Liver (tissue), 8 donors: ENCODE measurements at regions not wholly inside any gene's neighbourhood (a gene's known extent, or its start where the extent isn't known, plus 50 kb on each side); places are given as distances from the start of the nearest gene placed in this dataset.

ENCODE experiments used
- DNase-seq: peaks from one replicate; pipeline ENCODE4 v3.0.0-alpha.2; 2017; ENCODE audit warnings: low spot score
- H3K27ac ChIP-seq, 2 donors: one replicate each; pipeline ENCODE4 v1.7.0; 2013; ENCODE audit warnings: inconsistent platforms in 2 of 2, low read length in 2 of 2, control low read depth in 1 of 2, low read depth in 1 of 2, mild to moderate bottlenecking in 1 of 2
- H3K27me3 ChIP-seq, 4 donors: one replicate each; pipeline versions ENCODE4 v1.6.1 to v1.7.0; 2013; ENCODE audit warnings: low read length in 3 of 4, inconsistent platforms in 1 of 4, mild to moderate bottlenecking in 1 of 4, moderate library complexity in 1 of 4; ENCODE audit not compliant: control insufficient read depth in 4 of 4, insufficient read depth in 4 of 4
- H3K36me3 ChIP-seq, 4 donors: one replicate each; pipeline versions ENCODE4 v1.6.1 to v1.7.0; 2013; ENCODE audit warnings: low read length in 3 of 4, mild to moderate bottlenecking in 3 of 4, low read depth in 1 of 4, moderate library complexity in 1 of 4; ENCODE audit not compliant: control insufficient read depth in 4 of 4, insufficient read depth in 3 of 4
- H3K4me1 ChIP-seq, 4 donors: one replicate each; pipeline versions ENCODE4 v1.6.1 to v1.7.0; 2013; ENCODE audit warnings: low read length in 3 of 4, mild to moderate bottlenecking in 3 of 4, moderate library complexity in 1 of 4; ENCODE audit not compliant: control insufficient read depth in 4 of 4, insufficient read depth in 4 of 4
- H3K4me3 ChIP-seq, 3 donors: one replicate each; pipeline versions ENCODE4 v1.6.1 to v1.7.0; 2013; ENCODE audit warnings: low read length in 3 of 3, control low read depth in 1 of 3, low read depth in 1 of 3, mild to moderate bottlenecking in 1 of 3
- H3K9ac ChIP-seq, 2 donors: one replicate each; pipeline ENCODE4 v1.7.0; 2013; ENCODE audit warnings: low read length in 2 of 2, mild to moderate bottlenecking in 2 of 2, moderate library complexity in 2 of 2, control low read depth in 1 of 2, low read depth in 1 of 2
- H3K9me3 ChIP-seq, 4 donors: one replicate each; pipeline versions ENCODE4 v1.6.1 to v1.7.0; 2013; ENCODE audit warnings: low read length in 3 of 4; ENCODE audit not compliant: control insufficient read depth in 4 of 4
- FOXA1 ChIP-seq: IDR thresholded peaks from 2 replicates; pipeline ENCODE4 v1.6.1; 2016; ENCODE audit warnings: antibody characterized with exemption
- FOXA2 ChIP-seq: IDR thresholded peaks from 2 replicates; pipeline ENCODE4 v1.6.1; 2016; ENCODE audit warnings: antibody characterized with exemption
- GABPA ChIP-seq, 2 donors: IDR thresholded peaks in 1 of 2; conservative IDR thresholded peaks in 1 of 2; 2 replicates each; pipeline ENCODE4 v1.6.1; 2016; ENCODE audit warnings: antibody characterized with exemption in 2 of 2, mild to moderate bottlenecking in 1 of 2, moderate library complexity in 1 of 2
- HNF4A ChIP-seq, 2 donors: conservative IDR thresholded peaks; 2 replicates each; pipeline ENCODE4 v1.6.1; 2016; ENCODE audit warnings: antibody characterized with exemption in 2 of 2, mild to moderate bottlenecking in 2 of 2
- HNF4G ChIP-seq: IDR thresholded peaks from 2 replicates; pipeline ENCODE4 v1.6.1; 2016; ENCODE audit warnings: antibody characterized with exemption
- NR2F2 ChIP-seq: IDR thresholded peaks from 2 replicates; pipeline ENCODE4 v1.6.1; 2016; ENCODE audit warnings: antibody characterized with exemption
- RAD21 ChIP-seq, 2 donors: IDR thresholded peaks; 2 replicates each; pipeline ENCODE4 v1.6.1; 2016; ENCODE audit warnings: antibody characterized with exemption in 2 of 2, mild to moderate bottlenecking in 2 of 2
- RXRA ChIP-seq, 2 donors: IDR thresholded peaks; 2 replicates each; pipeline ENCODE4 v1.6.1; 2017 to 2018; ENCODE audit warnings: antibody characterized with exemption in 2 of 2, mild to moderate bottlenecking in 1 of 2
- SP1 ChIP-seq: IDR thresholded peaks from 2 replicates; pipeline ENCODE4 v1.6.1; 2018; ENCODE audit warnings: antibody characterized with exemption, mild to moderate bottlenecking
- TAF1 ChIP-seq: conservative IDR thresholded peaks from 2 replicates; pipeline ENCODE4 v1.6.1; 2016; ENCODE audit warnings: antibody characterized with exemption, mild to moderate bottlenecking
- YY1 ChIP-seq: IDR thresholded peaks from 2 replicates; pipeline ENCODE4 v1.6.1; 2016; ENCODE audit warnings: antibody characterized with exemption, mild to moderate bottlenecking
- ZBTB33 ChIP-seq: IDR thresholded peaks from 2 replicates; pipeline ENCODE4 v1.6.1; 2016; ENCODE audit warnings: antibody characterized with exemption
- WGBS: extraction: QIAGEN DNeasy Blood & Tissue Kit; methylation state at CpG from one replicate; pipeline ENCODE4 v1.1.7; 2013; 5-methylcytosine and 5-hydroxymethylcytosine counted together
- TF ChIP-seq, protein P1 (sequence below): fragments of 150-350 bp; IDR thresholded peaks from 2 replicates; pipeline ENCODE4 v1.5.1; 2017; ENCODE audit warnings: improper control_type of control experiment, low read depth, low read length; ENCODE audit not compliant: missing input control
- TF ChIP-seq, protein P2 (sequence below): IDR thresholded peaks from 2 replicates; pipeline ENCODE4 v1.6.1; 2016; ENCODE audit warnings: antibody characterized with exemption
- TF ChIP-seq, protein P3 (sequence below): IDR thresholded peaks from 2 replicates; pipeline ENCODE4 v1.6.1; 2016; ENCODE audit warnings: antibody characterized with exemption, mild to moderate bottlenecking
- donor health status: healthy.
- donor health status: healthy.
- donor health status: healthy.
- donor health status: healthy.
- donor health status: healthy.

DNA sequence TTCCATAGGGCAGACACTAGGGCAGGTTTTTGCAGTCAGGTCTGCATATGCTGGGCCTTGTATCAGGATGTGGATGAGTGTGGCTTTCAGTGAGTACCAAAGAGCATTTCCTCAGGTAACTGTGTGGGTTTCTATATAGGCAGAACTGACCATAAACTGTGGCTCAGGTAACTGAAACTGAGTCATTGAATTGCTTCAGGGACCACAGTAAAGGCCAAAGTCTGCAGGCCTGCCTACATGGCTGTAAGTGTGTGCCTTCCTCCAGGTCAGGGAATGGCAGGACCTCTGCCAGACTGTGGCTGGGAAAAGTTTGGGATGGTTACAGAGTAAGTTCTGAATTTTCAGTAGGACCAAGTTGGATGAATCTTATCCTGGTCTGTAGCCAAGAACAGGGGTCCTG, 85.6 kb downstream of the ZNF486 start:
- H3K27me3 ChIP-seq, result no peaks in the 10 kb centered on the region
- no peak overlapping the region for H3K27ac ChIP-seq
- TF ChIP-seq FOXA2 (no peak), RAD21 (IDR thresholded peaks at IDR 0.05) (no peak), ZBTB33 (no peak), FOXA1 (no peak), YY1 (no peak), NR2F2 (no peak), SP1 (no peak), HNF4A (conservative IDR thresholded peaks at IDR 0.05) (no peak), RXRA (IDR thresholded peaks at IDR 0.05) (no peak), HNF4G (no peak), GABPA (IDR thresholded peaks at IDR 0.05 in 1 of 2, conservative IDR thresholded peaks at IDR 0.05 in 1 of 2) (no peak)
- TF ChIP-seq, protein P1, sequence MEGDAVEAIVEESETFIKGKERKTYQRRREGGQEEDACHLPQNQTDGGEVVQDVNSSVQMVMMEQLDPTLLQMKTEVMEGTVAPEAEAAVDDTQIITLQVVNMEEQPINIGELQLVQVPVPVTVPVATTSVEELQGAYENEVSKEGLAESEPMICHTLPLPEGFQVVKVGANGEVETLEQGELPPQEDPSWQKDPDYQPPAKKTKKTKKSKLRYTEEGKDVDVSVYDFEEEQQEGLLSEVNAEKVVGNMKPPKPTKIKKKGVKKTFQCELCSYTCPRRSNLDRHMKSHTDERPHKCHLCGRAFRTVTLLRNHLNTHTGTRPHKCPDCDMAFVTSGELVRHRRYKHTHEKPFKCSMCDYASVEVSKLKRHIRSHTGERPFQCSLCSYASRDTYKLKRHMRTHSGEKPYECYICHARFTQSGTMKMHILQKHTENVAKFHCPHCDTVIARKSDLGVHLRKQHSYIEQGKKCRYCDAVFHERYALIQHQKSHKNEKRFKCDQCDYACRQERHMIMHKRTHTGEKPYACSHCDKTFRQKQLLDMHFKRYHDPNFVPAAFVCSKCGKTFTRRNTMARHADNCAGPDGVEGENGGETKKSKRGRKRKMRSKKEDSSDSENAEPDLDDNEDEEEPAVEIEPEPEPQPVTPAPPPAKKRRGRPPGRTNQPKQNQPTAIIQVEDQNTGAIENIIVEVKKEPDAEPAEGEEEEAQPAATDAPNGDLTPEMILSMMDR, result no peak
- TF ChIP-seq, protein P2, sequence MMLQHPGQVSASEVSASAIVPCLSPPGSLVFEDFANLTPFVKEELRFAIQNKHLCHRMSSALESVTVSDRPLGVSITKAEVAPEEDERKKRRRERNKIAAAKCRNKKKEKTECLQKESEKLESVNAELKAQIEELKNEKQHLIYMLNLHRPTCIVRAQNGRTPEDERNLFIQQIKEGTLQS, result no peak
- TF ChIP-seq, protein P3, sequence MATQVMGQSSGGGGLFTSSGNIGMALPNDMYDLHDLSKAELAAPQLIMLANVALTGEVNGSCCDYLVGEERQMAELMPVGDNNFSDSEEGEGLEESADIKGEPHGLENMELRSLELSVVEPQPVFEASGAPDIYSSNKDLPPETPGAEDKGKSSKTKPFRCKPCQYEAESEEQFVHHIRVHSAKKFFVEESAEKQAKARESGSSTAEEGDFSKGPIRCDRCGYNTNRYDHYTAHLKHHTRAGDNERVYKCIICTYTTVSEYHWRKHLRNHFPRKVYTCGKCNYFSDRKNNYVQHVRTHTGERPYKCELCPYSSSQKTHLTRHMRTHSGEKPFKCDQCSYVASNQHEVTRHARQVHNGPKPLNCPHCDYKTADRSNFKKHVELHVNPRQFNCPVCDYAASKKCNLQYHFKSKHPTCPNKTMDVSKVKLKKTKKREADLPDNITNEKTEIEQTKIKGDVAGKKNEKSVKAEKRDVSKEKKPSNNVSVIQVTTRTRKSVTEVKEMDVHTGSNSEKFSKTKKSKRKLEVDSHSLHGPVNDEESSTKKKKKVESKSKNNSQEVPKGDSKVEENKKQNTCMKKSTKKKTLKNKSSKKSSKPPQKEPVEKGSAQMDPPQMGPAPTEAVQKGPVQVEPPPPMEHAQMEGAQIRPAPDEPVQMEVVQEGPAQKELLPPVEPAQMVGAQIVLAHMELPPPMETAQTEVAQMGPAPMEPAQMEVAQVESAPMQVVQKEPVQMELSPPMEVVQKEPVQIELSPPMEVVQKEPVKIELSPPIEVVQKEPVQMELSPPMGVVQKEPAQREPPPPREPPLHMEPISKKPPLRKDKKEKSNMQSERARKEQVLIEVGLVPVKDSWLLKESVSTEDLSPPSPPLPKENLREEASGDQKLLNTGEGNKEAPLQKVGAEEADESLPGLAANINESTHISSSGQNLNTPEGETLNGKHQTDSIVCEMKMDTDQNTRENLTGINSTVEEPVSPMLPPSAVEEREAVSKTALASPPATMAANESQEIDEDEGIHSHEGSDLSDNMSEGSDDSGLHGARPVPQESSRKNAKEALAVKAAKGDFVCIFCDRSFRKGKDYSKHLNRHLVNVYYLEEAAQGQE, result no peak
- H3K4me1 ChIP-seq, result no peaks in the 10 kb centered on the region
- no peak overlapping the region for H3K9ac ChIP-seq
- DNase-seq, result no peak
- no peak overlapping the region for H3K4me3 ChIP-seq
- no peaks in the 10 kb centered on the region for H3K9me3 ChIP-seq
- H3K36me3 ChIP-seq, result no peaks in the 10 kb centered on the region

GRCh38 chr19:20250627-20251026, 83.6 kb downstream of the ZNF486 start:
- Histone ChIP-seq H3K4me3 (no peak overlapping the region), H3K4me1 (no peaks in the 10 kb centered on the region), H3K27ac (no peak overlapping the region), H3K36me3 (no peaks in the 10 kb centered on the region), H3K27me3 (no peaks in the 10 kb centered on the region), H3K9me3 (peaks cover 0 to 2% (median 0%) of the 10 kb centered on the region in 4 donors), H3K9ac (no peak overlapping the region)
- TF ChIP-seq RXRA (IDR thresholded peaks at IDR 0.05) (no peak), FOXA2 (no peak), GABPA (IDR thresholded peaks at IDR 0.05 in 1 of 2, conservative IDR thresholded peaks at IDR 0.05 in 1 of 2) (no peak), NR2F2 (no peak), TAF1 (no peak)
- no peak for DNase-seq
- WGBS, result 80% methylated on average over 6 of the region's 6 CpGs
